Cardiac muscle cell (in vitro differentiated cells and primary cell): ENCODE measurements at regions not wholly inside any gene's neighbourhood (a gene's known extent, or its start where the extent isn't known, plus 50 kb on each side); places are given as distances from the start of the nearest gene placed in this dataset.

ENCODE experiments used
- DNase-seq, 2 donors: peaks; one replicate each; pipeline versions ENCODE4 v3.0.0 to v3.0.0-alpha.2; 2010 to 2017; ENCODE audit warnings: low read depth in 1 of 2, low spot score in 1 of 2
- H3K27ac ChIP-seq: fragments of 200-600 bp; sonication (generic); 2 replicates; pipeline ENCODE4 v1.5.1; 2016
- H3K27me3 ChIP-seq: fragments of 200-600 bp; sonication (generic); 2 replicates; pipeline ENCODE4 v1.6.0; 2016; ENCODE audit warnings: control low read depth
- H3K36me3 ChIP-seq: fragments of 200-600 bp; sonication (generic); 2 replicates; pipeline ENCODE4 v1.5.1; 2016; ENCODE audit warnings: control low read depth
- H3K4me1 ChIP-seq: fragments of 200-600 bp; sonication (generic); 2 replicates; pipeline ENCODE4 v1.8.1; 2017; ENCODE audit warnings: low read depth, mild to moderate bottlenecking, mixed run types
- H3K4me3 ChIP-seq: fragments of 200-600 bp; sonication (generic); 2 replicates; pipeline ENCODE4 v1.5.1; 2016; ENCODE audit warnings: mild to moderate bottlenecking
- H3K9me3 ChIP-seq: fragments of 200-600 bp; sonication (generic); 2 replicates; pipeline ENCODE4 v1.5.1; 2017; ENCODE audit warnings: low read depth, mild to moderate bottlenecking, control low read depth
- CTCF ChIP-seq: IDR thresholded peaks from 2 replicates; pipeline ENCODE4 v1.5.1; 2012; ENCODE audit warnings: low read depth, mild to moderate bottlenecking, low read length

DNA sequence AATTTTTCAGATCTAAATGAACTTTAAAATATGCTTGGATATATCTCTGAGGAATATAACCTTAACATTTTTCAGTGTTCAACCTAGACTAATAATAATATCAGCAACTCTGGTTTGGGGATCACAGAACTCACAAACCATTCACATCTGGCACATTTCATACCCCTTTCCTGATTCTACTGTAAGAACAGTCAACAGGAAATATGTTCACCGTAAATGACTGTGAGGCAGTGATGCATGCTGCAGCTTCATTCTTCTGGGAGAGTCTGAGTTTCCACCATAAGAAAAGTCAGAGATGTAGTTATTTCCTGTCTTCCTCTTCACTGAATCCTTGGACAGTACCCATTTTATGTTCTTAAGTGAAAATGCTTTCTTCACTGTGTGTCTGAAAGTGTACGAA is 134.2 kb upstream of the IFNGR1 start:
- H3K9me3 ChIP-seq, result no peaks in the 10 kb centered on the region
- H3K36me3 ChIP-seq, result no peaks in the 10 kb centered on the region
- H3K4me3 ChIP-seq, result no peak overlapping the region
- TF ChIP-seq CTCF, result no peak
- no peak overlapping the region for H3K27ac ChIP-seq
- DNase-seq, result no peak
- H3K27me3 ChIP-seq, result no peaks in the 10 kb centered on the region
- peaks cover 6% of the 10 kb centered on the region for H3K4me1 ChIP-seq

- no peaks in the 10 kb centered on the region for H3K27me3 ChIP-seq
- H3K36me3 ChIP-seq, result no peaks in the 10 kb centered on the region
- peaks cover 3% of the 10 kb centered on the region for H3K4me1 ChIP-seq
- H3K27ac ChIP-seq, result no peak overlapping the region
- H3K4me3 ChIP-seq, result no peak overlapping the region
- no peaks in the 10 kb centered on the region for H3K9me3 ChIP-seq
- no peak for DNase-seq
- TF ChIP-seq CTCF, result no peak
These were observed 133.7 kb upstream of the IFNGR1 start for GRCh38 chr6:137352859-137353258.

GRCh38 chr6:137351890-137352289 is 132.7 kb upstream of the IFNGR1 start:
- DNase-seq, result peak in 1 of 2 donors; percentile 59
- H3K4me1 ChIP-seq, result no peaks in the 10 kb centered on the region
- no peak overlapping the region for H3K4me3 ChIP-seq
- H3K36me3 ChIP-seq, result no peaks in the 10 kb centered on the region
- TF ChIP-seq CTCF, result no peak
- H3K27ac ChIP-seq, result no peak overlapping the region
- H3K27me3 ChIP-seq, result no peaks in the 10 kb centered on the region
- no peaks in the 10 kb centered on the region for H3K9me3 ChIP-seq

DNA sequence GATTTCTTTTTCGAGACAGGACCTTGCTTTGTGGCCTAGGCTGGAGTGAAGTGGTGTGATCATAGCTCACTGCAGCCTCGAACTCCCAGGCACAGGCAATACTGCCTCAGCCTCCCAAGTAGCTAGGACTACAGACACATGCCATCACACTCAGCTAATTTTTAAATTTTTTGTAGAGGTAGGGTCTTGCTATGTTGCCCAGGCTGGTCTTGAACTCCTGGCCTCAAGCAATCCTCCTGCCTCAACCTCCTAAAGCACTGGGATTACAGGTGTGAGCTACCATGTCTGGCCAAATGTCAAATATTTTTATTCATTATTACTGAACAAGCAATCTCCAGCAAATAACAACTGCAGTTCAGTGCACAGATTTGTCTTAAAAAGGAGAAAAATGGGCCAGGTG is 131.7 kb upstream of the IFNGR1 start:
- H3K27ac ChIP-seq, result no peak overlapping the region
- no peaks in the 10 kb centered on the region for H3K36me3 ChIP-seq
- H3K27me3 ChIP-seq, result peaks cover 2% of the 10 kb centered on the region
- no peaks in the 10 kb centered on the region for H3K4me1 ChIP-seq
- H3K9me3 ChIP-seq, result no peaks in the 10 kb centered on the region
- TF ChIP-seq CTCF, result no peak
- H3K4me3 ChIP-seq, result no peak overlapping the region
- DNase-seq, result no peak

GRCh38 chr6:137349856-137350830 is 131.0 kb upstream of the IFNGR1 start:
- H3K36me3 ChIP-seq, result no peaks in the 10 kb centered on the region
- no peak overlapping the region for H3K4me3 ChIP-seq
- no peak for TF ChIP-seq CTCF
- peaks cover 7% of the 10 kb centered on the region for H3K27me3 ChIP-seq
- no peak for DNase-seq
- H3K4me1 ChIP-seq, result no peaks in the 10 kb centered on the region
- no peak overlapping the region for H3K27ac ChIP-seq
- H3K9me3 ChIP-seq, result no peaks in the 10 kb centered on the region
